NCI-H2227 (cell line): ENCODE measurements at regions not wholly inside any gene's neighbourhood (a gene's known extent, or its start where the extent isn't known, plus 50 kb on each side); places are given as distances from the start of the nearest gene placed in this dataset.

Experiments used
- DNase-seq: peaks from one replicate; lab custom pipeline; 2025; ENCODE audit not compliant: unreplicated experiment; lab: John Stamatoyannopoulos, UW

GRCh38 chr12:94094700-94095099 is 53.7 kb upstream of the PLXNC1 start:
- DNase-seq: no peak

GRCh38 chr12:94095618-94096017 is 52.8 kb upstream of the PLXNC1 start:
- DNase-seq: no peak

DNA sequence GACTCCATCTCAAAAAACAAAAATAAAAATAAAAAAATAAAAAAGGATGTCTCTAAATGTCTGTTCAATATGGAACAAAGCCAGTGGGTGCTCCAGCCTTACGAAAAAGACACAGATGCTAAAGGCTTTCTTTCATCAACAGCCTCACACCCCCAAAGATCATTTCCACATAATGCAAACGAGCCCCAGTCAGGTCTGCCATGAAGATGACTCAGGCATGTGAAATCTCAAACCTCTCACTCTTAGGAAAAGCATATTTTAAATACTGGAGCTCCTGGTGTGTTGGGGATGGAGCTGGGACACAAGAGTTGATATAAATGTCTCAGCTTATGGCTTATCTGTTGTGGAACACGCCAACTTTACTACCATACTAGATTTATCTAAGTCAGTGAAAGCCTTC is 49.9 kb upstream of the PLXNC1 start:
- DNase-seq: no peak
